COLO668 (cell line): ENCODE measurements at regions not wholly inside any gene's neighbourhood (a gene's known extent, or its start where the extent isn't known, plus 50 kb on each side); places are given as distances from the start of the nearest gene placed in this dataset.

Source experiments
- DNase-seq: peaks from one replicate; lab custom pipeline; 2025; ENCODE audit not compliant: unreplicated experiment; lab: John Stamatoyannopoulos, UW

GRCh38 chr1:177848577-177848976, 121.3 kb downstream of the SEC16B start:
- DNase-seq, result no peak

GRCh38 chr1:177847843-177848242, 122.0 kb downstream of the SEC16B start:
- no peak for DNase-seq

- no peak for DNase-seq
These were observed 130.9 kb downstream of the SEC16B start for GRCh38 chr1:177838907-177839485.

GRCh38 chr1:177833631-177834030, 136.2 kb downstream of the SEC16B start:
- no peak for DNase-seq

- DNase-seq, result no peak
These were observed 139.2 kb downstream of the SEC16B start for GRCh38 chr1:177830531-177831135.

- DNase-seq, result no peak
These were observed 144.5 kb downstream of the SEC16B start for GRCh38 chr1:177825276-177825901.

GRCh38 chr1:177824508-177824982, 145.3 kb downstream of the SEC16B start:
- DNase-seq, result no peak

GRCh38 chr1:177820213-177820612, 149.6 kb downstream of the SEC16B start:
- no peak for DNase-seq

GRCh38 chr1:177817937-177818875, 151.7 kb downstream of the SEC16B start:
- no peak for DNase-seq

- DNase-seq, result no peak
These were observed 157.2 kb downstream of the SEC16B start for GRCh38 chr1:177812650-177813049.

GRCh38 chr1:177812144-177812543, 157.7 kb downstream of the SEC16B start:
- DNase-seq, result no peak

- no peak for DNase-seq
These were observed 158.4 kb downstream of the SEC16B start for GRCh38 chr1:177811429-177811828.

GRCh38 chr1:177809819-177810218, 160.0 kb downstream of the SEC16B start:
- no peak for DNase-seq

- no peak for DNase-seq
These were observed 167.6 kb downstream of the SEC16B start for GRCh38 chr1:177802304-177802703.

- DNase-seq, result no peak
These were observed 168.1 kb downstream of the SEC16B start for GRCh38 chr1:177801790-177802189.

GRCh38 chr1:177800400-177801088, 169.3 kb downstream of the SEC16B start:
- peak; percentile 70 for DNase-seq

GRCh38 chr1:177799746-177800145, 170.1 kb downstream of the SEC16B start:
- no peak for DNase-seq

- no peak for DNase-seq
These were observed 171.2 kb downstream of the SEC16B start for GRCh38 chr1:177798614-177799013.

GRCh38 chr1:177796561-177796960, 173.3 kb downstream of the SEC16B start:
- no peak for DNase-seq

- DNase-seq, result no peak
These were observed 175.4 kb downstream of the SEC16B start for GRCh38 chr1:177794376-177794991.
